H9 (cell line): ENCODE measurements at regions not wholly inside any gene's neighbourhood (a gene's known extent, or its start where the extent isn't known, plus 50 kb on each side); places are given as distances from the start of the nearest gene placed in this dataset.
A peak's percentile ranks its signal among the peaks of the same experiment; 100 is the strongest.
"Not testable (repeated sequence)": the region's sequence is repeated elsewhere in the genome, so short reads cannot be mapped to it uniquely, and the experiment has no call there.

Experiments used
- DNase-seq: peaks from one replicate; pipeline ENCODE4 v3.0.0-alpha.2; 2017
- H2AFZ ChIP-seq: one replicate; pipeline ENCODE4 v1.6.1; 2013; ENCODE audit warnings: mild to moderate bottlenecking, low read length, control low read depth, moderate library complexity
- H2AK5ac ChIP-seq: 2 replicates; pipeline ENCODE4 v1.6.1; 2013; ENCODE audit warnings: low read length, control low read depth, mixed read lengths; ENCODE audit not compliant: insufficient read length
- H2BK120ac ChIP-seq: one replicate; pipeline ENCODE4 v1.6.1; 2013; ENCODE audit warnings: low read depth, mild to moderate bottlenecking, low read length, control low read depth, inconsistent platforms; ENCODE audit not compliant: poor library complexity, severe bottlenecking
- H2BK12ac ChIP-seq: 2 replicates; pipeline ENCODE4 v1.6.1; 2013; ENCODE audit warnings: low read length, control low read depth, mixed read lengths, low read depth; ENCODE audit not compliant: insufficient read length
- H2BK15ac ChIP-seq: 2 replicates; pipeline ENCODE4 v1.6.1; 2013; ENCODE audit warnings: low read depth, low read length, control low read depth
- H2BK20ac ChIP-seq: one replicate; pipeline ENCODE4 v1.6.1; 2013; ENCODE audit warnings: low read depth, mild to moderate bottlenecking, low read length, control low read depth, inconsistent platforms; ENCODE audit not compliant: poor library complexity, severe bottlenecking
- H2BK5ac ChIP-seq: 2 replicates; pipeline ENCODE4 v1.6.1; 2013; ENCODE audit warnings: low read length, control low read depth, mixed read lengths; ENCODE audit not compliant: insufficient read length
- H3K14ac ChIP-seq: 2 replicates; pipeline ENCODE4 v1.6.1; 2013; ENCODE audit warnings: low read length, control low read depth; ENCODE audit not compliant: insufficient read depth
- H3K18ac ChIP-seq: 2 replicates; pipeline ENCODE4 v1.6.1; 2013; ENCODE audit warnings: low read depth, mild to moderate bottlenecking, mixed read lengths, low read length, control low read depth; ENCODE audit not compliant: insufficient read length
- H3K23ac ChIP-seq: 2 replicates; pipeline ENCODE4 v1.6.1; 2013; ENCODE audit warnings: low read length, control low read depth, mixed read lengths, low read depth; ENCODE audit not compliant: insufficient read length
- H3K23me2 ChIP-seq: 2 replicates; pipeline ENCODE4 v1.6.1; 2013; ENCODE audit warnings: low read depth, mild to moderate bottlenecking, mixed read lengths, low read length, control low read depth; ENCODE audit not compliant: insufficient read length, poor library complexity, severe bottlenecking
- H3K27ac ChIP-seq: 2 replicates; pipeline ENCODE4 v1.5.1; 2013; ENCODE audit warnings: low read length, control low read depth, mixed read lengths, low read depth; ENCODE audit not compliant: insufficient read length
- H3K27me3 ChIP-seq: 2 replicates; pipeline ENCODE4 v1.6.1; 2013; ENCODE audit warnings: low read length, control low read depth, inconsistent platforms; ENCODE audit not compliant: insufficient read depth
- H3K4ac ChIP-seq: 2 replicates; pipeline ENCODE4 v1.6.1; 2013; ENCODE audit warnings: low read depth, mild to moderate bottlenecking, control low read depth, inconsistent platforms, low read length, moderate library complexity
- H3K4me1 ChIP-seq: 2 replicates; pipeline ENCODE4 v1.6.1; 2013; ENCODE audit warnings: low read length, control low read depth, inconsistent platforms; ENCODE audit not compliant: insufficient read depth
- H3K4me2 ChIP-seq: 2 replicates; pipeline ENCODE4 v1.6.1; 2013; ENCODE audit warnings: low read length, control low read depth, mixed read lengths; ENCODE audit not compliant: insufficient read length, insufficient read depth
- H3K56ac ChIP-seq: 2 replicates; pipeline ENCODE4 v1.6.1; 2013; ENCODE audit warnings: low read depth, mild to moderate bottlenecking, mixed read lengths, low read length, control low read depth; ENCODE audit not compliant: insufficient read length
- H3K79me1 ChIP-seq: 2 replicates; pipeline ENCODE4 v1.6.1; 2013; ENCODE audit warnings: low read depth, mild to moderate bottlenecking, moderate library complexity, low read length, control low read depth, inconsistent platforms; ENCODE audit not compliant: insufficient read depth, poor library complexity, severe bottlenecking
- H3K79me2 ChIP-seq: 2 replicates; pipeline ENCODE4 v1.6.1; 2013; ENCODE audit warnings: low read length, control low read depth, inconsistent platforms; ENCODE audit not compliant: insufficient read depth
- H3K9ac ChIP-seq: 2 replicates; pipeline ENCODE4 v1.6.1; 2013; ENCODE audit warnings: low read length, control low read depth, mixed read lengths; ENCODE audit not compliant: insufficient read length; ENCODE audit errors: extremely low read depth
- H3K9me3 ChIP-seq: one replicate; pipeline ENCODE4 v1.6.1; 2013; ENCODE audit warnings: low read depth, low read length, inconsistent platforms; ENCODE audit not compliant: control insufficient read depth
- H3T11ph ChIP-seq: one replicate; pipeline ENCODE4 v1.6.1; 2013; ENCODE audit warnings: mild to moderate bottlenecking, low read length, control low read depth, inconsistent platforms
- H4K20me1 ChIP-seq: one replicate; pipeline ENCODE4 v1.6.1; 2013; ENCODE audit not compliant: control insufficient read depth, insufficient read length, insufficient read depth
- H4K5ac ChIP-seq: 2 replicates; pipeline ENCODE4 v1.6.1; 2013; ENCODE audit warnings: low read depth, mild to moderate bottlenecking, mixed read lengths, low read length, control low read depth; ENCODE audit not compliant: insufficient read length
- H4K8ac ChIP-seq: replicated peaks from 2 replicates; pipeline ENCODE4 v1.6.1; 2013; ENCODE audit warnings: low read length, control low read depth, mixed read lengths, low read depth; ENCODE audit not compliant: insufficient read length
- H4K91ac ChIP-seq: 2 replicates; pipeline ENCODE4 v1.6.1; 2013; ENCODE audit warnings: low read depth, mild to moderate bottlenecking, moderate library complexity, mixed read lengths, low read length, control low read depth; ENCODE audit not compliant: insufficient read length
- H3K27ac Mint-ChIP-seq, 3 experiments: 2 replicates in 2 of 3; 3 replicates in 1 of 3; pipeline ENCODE4 v1.8.0; 2020 to 2021; ENCODE audit warnings: mixed read lengths in 3 of 3, mild to moderate bottlenecking in 1 of 3, moderate library complexity in 1 of 3
- H3K27me3 Mint-ChIP-seq: 2 replicates; pipeline ENCODE4 v1.8.0; 2021; ENCODE audit warnings: low read depth, mild to moderate bottlenecking, moderate library complexity, mixed read lengths
- H3K36me3 Mint-ChIP-seq, 3 experiments: 2 replicates in 2 of 3; 3 replicates in 1 of 3; pipeline ENCODE4 v1.8.0; 2020 to 2021; ENCODE audit warnings: low read depth in 3 of 3, mixed read lengths in 3 of 3; ENCODE audit not compliant: insufficient read depth in 1 of 3
- H3K4me1 Mint-ChIP-seq, 2 experiments: 2 replicates each; pipeline ENCODE4 v1.8.0; 2020; ENCODE audit warnings: mixed read lengths in 2 of 2
- H3K4me3 Mint-ChIP-seq, 2 experiments: 2 replicates in 1 of 2; 3 replicates in 1 of 2; pipeline ENCODE4 v1.8.0; 2020 to 2021; ENCODE audit warnings: mild to moderate bottlenecking in 2 of 2, mixed read lengths in 2 of 2, moderate library complexity in 1 of 2
- H3K9me3 Mint-ChIP-seq, 2 experiments: 2 replicates in 1 of 2; 3 replicates in 1 of 2; pipeline ENCODE4 v1.8.0; 2020; ENCODE audit warnings: mild to moderate bottlenecking in 2 of 2, mixed read lengths in 2 of 2, moderate library complexity in 1 of 2
- WGBS: extraction: QIAGEN DNeasy Blood & Tissue Kit; methylation state at CpG from one replicate; pipeline ENCODE4 v1.1.7; 2013; ENCODE audit warnings: missing lambda C conversion rate, low lambda C conversion rate, mixed read lengths; ENCODE audit not compliant: insufficient read length; ENCODE audit errors: extremely low coverage; 5-methylcytosine and 5-hydroxymethylcytosine counted together

GRCh38 chr11:67802623-67803022 is 128.2 kb upstream of the ALDH3B2 start:
- not testable (repeated sequence) for H3K36me3 Mint-ChIP-seq, H3K79me1 ChIP-seq, H3K27me3 Mint-ChIP-seq

GRCh38 chr11:67801397-67801796 is 127.0 kb upstream of the ALDH3B2 start:
- H3K27ac Mint-ChIP-seq: peak overlapping the region in 1 of 3 experiments; percentile 70; a peak in 1 of 7 replicates
- H3T11ph ChIP-seq: not testable (repeated sequence)

More at GRCh38 chr11:67802623-67803022, 128.2 kb upstream of the ALDH3B2 start:
- not testable (repeated sequence) for H2BK120ac ChIP-seq, H3K9me3 ChIP-seq, H3K9ac ChIP-seq, H3K79me2 ChIP-seq, H3K23me2 ChIP-seq, H2BK15ac ChIP-seq, H3K23ac ChIP-seq, H3K18ac ChIP-seq, H3K4me3 Mint-ChIP-seq, H3K56ac ChIP-seq, H2AFZ ChIP-seq, H2BK20ac ChIP-seq, H3T11ph ChIP-seq, H2AK5ac ChIP-seq, H3K4me2 ChIP-seq, H3K9me3 Mint-ChIP-seq, H4K91ac ChIP-seq, H4K5ac ChIP-seq, H3K27me3 ChIP-seq, H4K8ac ChIP-seq, H3K4ac ChIP-seq, H3K4me1 ChIP-seq, H2BK5ac ChIP-seq, H3K27ac ChIP-seq, H3K14ac ChIP-seq, H4K20me1 ChIP-seq, DNase-seq, H2BK12ac ChIP-seq
- no CpG with 5 or more reads among the region's 4 CpGs for WGBS
- peak overlapping the region; percentile 51 to 82 (median 52); a peak in 2 of 7 replicates for H3K27ac Mint-ChIP-seq
- peaks cover 31 to 35% of the 10 kb centered on the region in 2 experiments for H3K4me1 Mint-ChIP-seq

More at GRCh38 chr11:67801397-67801796, 127.0 kb upstream of the ALDH3B2 start:
- not testable (repeated sequence) for H3K18ac ChIP-seq, H4K91ac ChIP-seq, H3K14ac ChIP-seq, H2BK20ac ChIP-seq, H3K4me3 Mint-ChIP-seq, H3K9me3 Mint-ChIP-seq, H4K8ac ChIP-seq, H3K4me1 ChIP-seq, H3K36me3 Mint-ChIP-seq, H3K4me2 ChIP-seq, H3K23ac ChIP-seq, H3K23me2 ChIP-seq, H3K56ac ChIP-seq, H3K79me1 ChIP-seq, H2BK12ac ChIP-seq, H3K27me3 ChIP-seq, H2BK5ac ChIP-seq, H3K9me3 ChIP-seq, H3K9ac ChIP-seq, H4K20me1 ChIP-seq, DNase-seq, H3K4ac ChIP-seq, H3K79me2 ChIP-seq, H2AK5ac ChIP-seq, H3K27ac ChIP-seq, H3K27me3 Mint-ChIP-seq, H2AFZ ChIP-seq, H2BK120ac ChIP-seq, H2BK15ac ChIP-seq, H4K5ac ChIP-seq
- peaks cover 21 to 27% of the 10 kb centered on the region in 2 experiments for H3K4me1 Mint-ChIP-seq
- WGBS: no CpG with 5 or more reads among the region's 6 CpGs
